ENCODE measurements at regions not wholly inside any gene's neighbourhood (a gene's known extent, or its start where the extent isn't known, plus 50 kb on each side); places are given as distances from the start of the nearest gene placed in this dataset.

DNA sequence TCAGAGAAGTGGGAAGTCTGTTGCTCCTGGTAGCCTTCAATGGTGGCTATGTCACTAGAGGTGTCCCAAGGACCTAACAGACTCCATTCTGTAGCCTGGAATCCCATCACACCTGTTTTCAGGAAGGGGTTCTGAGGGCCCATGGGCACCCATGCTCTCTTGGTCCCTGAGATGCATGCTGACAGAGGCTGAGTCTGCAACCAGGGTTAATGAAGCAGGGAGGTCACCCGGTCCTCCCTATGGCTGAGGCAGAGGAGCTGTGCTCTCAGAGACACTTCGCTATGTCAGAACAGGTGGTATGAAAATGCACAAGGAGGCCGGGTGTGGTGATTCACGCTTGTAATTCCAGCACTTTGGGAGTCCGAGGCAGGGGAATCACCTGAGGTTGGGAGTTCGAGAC, 452.1 kb downstream of the TCERG1L start:
- DNase-seq: no peak

DNA sequence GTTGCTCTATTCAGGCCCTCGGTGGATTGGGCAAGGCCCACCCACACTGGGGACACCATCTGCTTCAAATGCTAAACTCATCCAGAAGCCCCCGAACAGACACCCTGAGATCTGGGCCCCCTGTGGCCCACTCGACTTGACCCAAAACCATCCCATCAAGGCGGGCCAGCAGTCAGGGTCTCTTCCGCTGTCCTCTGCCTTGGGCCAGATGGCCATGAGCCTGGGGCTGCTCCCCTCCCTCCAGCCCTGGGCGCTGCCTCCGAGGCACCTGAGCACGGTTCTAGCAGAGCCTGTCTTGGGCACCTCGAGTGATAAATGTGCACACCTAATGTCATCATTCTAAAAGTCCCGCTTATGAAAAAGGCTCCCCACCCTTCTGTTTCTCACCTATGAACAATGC, 449.4 kb downstream of the TCERG1L start:
- DNase-seq: no peak

DNA sequence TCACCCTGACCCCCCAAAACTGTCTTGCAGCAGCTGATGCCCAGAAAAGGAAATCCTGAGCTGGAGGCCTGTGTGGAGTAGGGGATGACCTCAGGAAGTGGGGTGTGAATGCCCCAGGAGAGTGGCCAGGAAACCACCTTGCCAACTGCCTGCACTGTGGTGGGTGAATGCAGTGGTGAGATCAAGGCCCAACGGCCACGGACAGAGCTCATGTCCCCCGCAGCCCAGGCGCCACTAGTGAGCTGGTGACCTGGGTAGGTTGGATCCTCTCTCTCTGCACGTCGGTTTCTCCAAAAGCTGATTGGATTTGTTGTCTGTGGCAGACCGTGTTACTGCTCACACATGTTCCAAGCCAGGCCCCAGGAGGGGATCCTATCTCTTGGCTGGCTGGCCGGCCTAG, 448.9 kb downstream of the TCERG1L start:
- DNase-seq: no peak

DNA sequence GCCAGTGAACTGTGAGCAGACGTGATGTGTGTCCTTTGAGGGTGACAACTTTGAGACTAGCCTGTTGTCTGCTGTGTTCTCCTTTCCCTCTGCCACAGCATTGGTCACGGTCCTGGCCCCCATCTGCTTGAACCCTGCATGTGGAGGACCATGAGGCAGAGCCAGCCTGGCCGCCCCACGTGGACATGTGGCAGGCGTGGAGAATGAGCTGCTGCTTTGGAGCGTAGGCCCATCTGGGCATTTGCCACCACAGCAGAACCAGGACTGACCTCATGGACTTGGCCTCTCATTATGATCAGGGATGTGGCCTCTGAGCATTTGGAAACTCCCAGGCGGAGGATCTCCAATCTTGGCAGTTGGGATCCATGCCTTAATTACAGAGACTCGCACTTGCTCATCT, 448.5 kb downstream of the TCERG1L start:
- DNase-seq: no peak

DNA sequence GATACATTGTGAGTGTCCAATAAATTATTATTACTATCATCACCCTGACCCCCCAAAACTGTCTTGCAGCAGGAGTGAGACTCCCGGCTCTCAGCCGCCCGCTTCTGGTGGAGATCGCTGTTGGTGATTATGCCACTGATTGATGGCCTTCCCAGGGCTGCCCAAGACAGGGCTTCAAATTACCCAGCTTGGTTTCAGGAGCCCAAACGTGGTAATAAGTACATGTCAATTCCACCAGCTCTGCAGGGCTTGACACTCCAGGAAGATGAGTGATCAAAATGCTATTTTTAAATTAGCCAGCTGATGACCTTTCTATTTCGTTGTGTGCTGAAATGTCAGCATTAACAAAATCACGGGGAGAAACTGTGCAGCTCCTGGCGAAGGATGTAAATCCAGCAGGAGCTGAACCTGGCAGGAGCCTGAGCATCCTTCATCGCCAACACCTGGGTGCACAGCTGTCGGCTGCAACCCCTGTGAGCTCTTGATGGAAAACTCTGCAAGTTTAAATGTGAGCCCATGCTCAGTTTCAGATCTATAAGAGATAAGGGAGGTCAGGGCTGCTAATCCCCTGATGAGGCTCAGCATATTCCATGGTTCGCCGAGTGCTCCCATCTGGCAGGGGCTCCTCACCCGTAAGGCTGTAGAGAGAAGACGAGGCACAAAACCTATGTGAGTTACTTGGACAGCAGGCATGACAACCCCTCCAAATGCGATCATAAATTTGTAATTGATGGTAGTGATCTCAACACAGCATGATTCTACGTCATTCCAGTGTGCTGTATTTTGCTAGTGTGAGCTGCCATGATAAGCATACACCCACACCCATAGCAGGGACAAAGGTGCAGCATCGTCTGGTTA, 446.3 kb downstream of the TCERG1L start:
- DNase-seq: no peak

DNA sequence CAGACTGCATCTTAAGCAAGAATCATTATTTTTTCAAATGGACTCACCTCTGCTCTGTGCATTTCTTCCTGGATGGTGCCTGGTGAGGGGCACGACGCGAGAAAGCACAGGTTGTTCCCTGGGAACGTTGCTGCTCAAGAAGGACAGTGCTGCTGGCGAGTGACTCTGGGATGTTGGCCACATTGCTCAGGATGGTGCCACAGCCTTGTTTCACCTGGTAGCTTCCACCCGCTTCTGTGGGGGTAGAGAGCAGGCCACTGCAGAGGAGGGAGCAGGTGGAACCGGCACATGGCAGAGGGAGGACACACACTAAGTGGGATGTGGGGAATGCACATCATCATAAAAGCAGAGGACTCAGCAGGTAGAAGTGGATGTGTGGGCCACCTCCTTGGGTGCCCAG, 444.7 kb downstream of the TCERG1L start:
- no peak for DNase-seq

DNA sequence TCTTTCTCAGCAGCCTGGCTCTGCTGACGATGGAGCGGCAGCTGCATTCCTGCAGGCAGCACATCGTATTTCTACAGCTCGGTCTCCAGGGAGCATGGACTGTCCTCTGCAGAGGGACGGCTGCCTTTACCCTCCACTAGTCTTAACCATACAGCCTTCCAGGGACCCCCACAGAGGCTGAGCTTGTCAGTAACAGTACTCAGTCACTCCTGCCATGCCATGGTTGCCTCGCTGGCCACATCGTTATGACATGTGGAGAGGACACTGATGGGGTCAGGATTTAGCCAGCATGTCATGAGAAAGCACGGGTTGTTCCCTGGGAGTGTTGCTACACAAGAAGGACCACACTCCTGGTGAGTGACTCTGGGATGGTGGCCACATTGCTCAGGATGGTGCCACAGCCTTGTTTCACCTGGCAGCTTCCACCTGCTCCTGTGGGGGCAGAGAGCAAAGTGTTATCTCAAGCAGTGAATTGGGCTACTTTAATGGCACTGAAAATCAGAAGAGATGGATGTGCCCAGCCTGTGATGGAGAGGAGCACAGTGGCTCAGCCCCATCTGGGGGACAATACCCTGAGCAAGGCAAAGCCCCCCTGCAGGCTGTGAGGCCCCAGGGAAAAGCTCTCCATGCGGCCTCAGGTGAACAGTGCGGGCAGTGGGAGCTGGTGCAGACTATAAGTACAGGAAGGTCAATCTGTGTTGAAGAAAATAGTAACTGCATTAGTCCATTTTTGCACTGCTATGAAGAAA, 443.9 kb downstream of the TCERG1L start:
- no peak for DNase-seq

DNA sequence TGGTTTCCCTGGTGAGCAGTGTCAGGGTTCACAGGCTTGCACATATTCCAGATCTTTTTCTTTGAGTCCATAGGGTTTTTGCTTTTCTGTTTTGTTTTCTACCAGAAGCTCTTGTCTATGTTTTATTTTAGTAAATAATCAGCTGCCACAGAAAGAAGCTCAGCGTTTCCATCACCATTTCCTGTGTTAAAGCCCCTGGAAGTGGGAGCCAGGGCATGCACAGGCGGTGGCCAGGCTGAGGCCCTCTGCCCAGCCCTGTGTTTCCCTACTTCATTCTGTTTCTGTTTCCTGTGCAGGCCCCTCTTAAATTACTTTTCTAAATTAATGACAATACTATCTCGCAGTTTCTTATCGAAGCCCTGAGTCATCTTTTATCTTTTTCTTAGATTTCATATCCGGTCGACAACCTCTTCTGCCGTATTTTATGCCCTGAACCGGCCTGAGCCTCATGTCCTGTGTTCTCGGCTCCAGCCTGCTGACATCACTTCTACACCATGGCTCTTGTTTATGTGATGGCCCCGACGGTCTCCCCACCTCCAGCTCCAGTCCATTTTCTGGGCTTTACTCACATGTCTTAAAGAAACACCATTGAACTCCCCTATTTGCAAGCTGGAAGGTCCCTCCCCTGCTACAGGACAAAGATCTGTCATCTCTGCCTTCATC, 442.2 kb downstream of the TCERG1L start:
- DNase-seq: no peak

DNA sequence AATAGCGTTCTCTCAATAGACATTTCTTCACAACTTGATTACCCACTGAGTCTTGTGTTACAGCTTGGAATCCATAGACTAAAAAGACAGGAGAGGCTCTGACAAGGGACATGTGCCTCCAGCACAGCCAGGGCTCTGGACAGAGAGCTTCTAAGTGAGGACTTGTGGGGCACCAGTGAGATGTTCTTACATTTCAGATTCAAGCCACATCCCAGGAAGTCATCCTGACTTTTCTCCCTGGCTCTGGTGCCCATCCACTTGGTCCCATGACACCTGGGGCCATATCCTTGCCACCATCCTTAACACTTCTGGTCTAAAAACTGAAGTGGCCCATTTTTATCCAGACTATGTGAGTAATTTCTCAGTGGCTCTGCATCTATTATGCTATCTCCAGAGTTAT, 440.1 kb downstream of the TCERG1L start:
- DNase-seq: no peak

DNA sequence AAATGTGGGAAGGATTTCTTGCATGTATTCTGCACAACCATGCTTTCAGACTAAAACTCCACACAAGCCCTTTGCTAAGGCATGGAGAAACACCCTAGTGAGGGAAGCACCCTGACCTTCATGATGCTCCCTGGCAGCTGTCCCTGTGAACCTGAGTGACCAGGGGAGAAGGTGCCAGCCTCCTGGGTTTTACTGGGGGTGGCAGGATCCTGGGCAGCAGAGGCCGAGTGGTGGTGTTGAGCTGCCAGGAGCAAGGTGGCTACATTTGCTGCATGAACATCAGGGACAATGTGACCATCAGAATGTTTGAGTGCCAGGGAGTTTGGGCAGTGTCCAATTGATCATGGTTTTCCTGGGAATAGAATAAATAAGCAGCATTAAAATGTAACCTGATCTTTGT, 437.9 kb downstream of the TCERG1L start:
- no peak for DNase-seq

DNA sequence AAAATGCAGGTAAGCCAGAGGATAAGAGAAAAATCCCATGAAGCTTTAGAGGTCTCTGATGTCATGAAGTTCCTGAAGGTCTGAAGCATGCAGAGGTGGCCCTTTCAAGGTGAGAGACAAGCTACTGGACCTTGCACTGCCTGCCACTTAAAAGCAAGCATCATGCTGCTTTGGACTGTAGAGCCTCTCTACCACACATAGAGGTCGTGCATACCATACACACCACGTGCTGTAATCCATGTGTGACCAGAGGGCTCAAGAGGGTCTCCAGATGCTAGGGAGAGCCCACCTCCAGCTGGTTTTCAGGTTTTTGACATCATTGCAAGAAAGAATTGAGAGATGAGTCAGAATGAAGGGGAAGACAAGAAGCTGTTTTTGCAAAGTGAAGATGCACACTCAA, 436.4 kb downstream of the TCERG1L start:
- DNase-seq: no peak

DNA sequence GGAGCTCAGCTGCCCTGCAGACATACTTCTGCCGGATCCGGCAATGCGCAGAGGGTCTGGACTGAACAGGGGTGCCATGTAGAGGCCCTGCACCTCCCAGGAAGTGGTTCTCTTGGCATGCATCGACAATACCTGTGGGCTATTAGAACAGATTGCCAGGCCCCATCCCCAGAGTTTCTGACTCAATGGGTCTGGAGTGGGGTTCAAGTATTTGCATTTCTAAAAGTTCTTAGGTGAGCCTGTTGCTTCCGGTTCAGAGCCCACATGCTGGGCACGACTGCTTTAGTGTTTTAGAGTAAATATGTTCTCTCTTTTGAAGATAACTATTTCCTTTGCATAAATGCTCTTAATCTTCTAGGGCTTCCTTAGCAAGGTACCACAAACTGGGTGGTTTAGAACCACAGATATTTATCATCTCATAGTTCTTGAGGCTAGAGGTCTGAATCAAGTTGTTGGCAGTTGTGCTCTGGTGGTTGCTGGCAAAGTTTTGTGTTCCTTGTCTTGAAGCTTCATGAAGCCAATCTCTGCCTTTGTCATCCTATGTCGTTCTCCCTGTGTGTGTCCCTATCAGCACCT, 435.5 kb downstream of the TCERG1L start:
- no peak for DNase-seq

DNA sequence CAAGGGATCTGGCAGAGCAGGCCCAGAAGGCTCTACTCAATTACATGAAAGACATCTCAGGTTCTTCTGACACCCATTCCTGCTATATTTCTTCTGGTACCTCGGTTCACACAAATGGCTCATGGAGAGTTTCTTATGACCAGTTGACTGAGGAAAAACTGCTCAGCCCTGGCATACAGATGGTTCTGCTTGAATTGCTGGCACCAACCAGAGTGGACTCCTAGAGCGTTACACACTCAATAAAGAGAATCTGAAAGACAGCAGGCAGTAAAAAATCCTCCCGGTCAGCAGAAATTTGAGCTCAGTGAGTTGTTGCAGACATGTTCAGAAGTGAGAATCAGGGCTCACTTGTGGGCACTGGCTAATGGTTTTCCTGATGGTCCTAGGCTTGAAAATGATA, 434.4 kb downstream of the TCERG1L start:
- DNase-seq: no peak

DNA sequence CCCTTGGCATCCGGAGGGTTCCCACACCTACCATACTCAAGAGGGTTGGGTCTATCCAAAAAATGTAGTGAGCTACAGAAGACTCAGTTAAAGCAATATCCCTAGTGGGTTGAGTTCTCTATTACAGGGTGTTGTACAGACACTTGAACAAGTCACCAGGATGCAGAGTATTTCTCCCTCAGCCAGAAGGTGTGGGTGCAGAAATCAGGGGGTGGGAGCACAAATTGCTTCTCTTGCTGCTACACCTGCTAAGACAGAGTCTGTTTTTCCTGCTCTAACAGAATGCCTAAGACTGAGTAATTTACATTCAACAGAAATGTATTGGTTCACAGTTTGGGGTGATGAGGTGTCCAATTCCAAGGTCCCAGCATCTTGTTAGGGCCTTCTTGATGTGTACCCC, 433.4 kb downstream of the TCERG1L start:
- no peak for DNase-seq

DNA sequence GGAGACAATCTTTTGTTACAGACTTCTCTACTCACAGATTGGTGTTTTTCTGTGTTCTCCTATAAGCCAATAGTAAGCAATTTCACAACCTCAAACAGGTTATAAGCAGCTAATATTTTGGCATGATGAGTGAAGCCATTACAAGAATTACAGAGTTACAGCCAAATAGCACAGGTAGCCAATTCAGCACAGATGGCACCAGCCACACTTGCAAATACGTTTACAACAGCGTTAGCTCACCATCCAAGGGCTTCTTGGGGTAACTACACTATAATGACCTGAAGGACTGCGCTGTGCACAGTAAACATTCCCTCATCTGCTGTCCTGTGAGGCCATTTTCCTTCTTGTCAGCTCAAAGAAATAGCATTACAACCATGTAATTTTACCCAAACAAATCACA, 428.6 kb downstream of the TCERG1L start:
- DNase-seq: no peak

DNA sequence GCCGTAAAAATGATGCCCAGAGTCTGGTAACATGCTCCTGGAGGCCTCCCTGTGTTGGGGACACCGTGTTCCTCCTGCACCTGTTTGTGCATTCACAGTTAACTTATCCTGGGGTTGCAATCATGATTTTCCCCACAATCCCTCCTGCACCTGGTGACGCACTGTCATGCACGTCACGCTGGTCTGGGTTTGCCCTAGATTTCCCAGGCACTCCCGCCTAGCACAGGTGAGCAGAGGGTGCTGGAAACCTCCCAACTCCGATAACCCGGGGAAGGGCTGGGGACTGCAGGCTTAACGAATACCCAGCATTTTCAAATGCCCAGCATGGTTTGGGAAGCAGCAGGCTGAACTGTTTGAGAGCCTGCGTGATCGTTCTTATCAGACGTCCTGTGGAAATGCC, 427.1 kb downstream of the TCERG1L start:
- no peak for DNase-seq

DNA sequence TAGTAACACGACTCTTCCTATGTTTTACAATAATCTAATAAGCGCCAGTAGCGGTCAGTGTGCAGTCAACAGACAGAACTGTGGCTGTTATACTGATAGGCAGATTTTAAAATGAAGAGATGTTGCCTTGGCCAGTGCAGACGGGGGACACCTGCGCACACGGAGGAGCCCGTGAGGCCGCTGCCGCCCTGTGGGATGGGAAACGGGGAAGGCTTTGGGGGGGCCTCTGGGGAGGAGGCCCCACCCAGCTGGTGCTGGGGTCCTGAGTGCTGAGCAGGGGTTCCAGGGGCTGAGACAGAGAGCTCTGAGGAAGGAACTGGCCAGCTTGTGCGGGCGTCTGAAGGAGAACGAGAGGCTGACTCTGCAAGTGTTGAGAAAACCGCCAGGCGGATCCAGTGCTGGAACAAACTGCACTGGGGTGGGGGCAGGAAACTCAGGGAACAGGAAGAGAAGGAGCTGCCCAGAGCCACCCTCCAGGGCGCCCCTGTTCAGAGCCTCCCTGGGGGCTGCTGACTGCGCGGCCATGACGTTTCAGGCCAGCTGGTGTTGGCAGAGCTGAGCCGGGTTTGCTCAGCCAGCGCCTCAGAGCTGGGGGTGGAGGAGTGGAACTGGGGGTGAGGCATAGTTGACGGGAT, 426.4 kb downstream of the TCERG1L start:
- no peak for DNase-seq

DNA sequence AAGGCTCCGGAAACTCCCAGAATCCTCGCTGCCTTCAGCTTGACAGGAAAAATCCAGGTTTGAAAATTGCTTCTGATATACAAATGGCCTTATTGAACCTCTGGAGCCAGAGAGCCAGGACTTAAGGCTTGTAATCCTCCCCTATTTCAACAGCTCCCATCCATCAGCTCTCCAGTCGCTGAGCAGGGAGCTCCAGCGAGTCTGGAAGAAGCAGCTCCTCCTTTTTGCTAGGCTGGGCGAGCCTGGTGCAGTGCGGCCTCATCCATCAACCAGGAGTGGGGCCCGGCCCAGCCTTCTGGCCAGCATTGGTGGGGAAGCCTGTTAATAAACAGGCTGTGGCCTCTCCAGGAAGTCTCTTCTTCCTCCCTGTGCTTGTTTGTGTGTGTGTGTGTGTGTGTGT, 424.4 kb downstream of the TCERG1L start:
- no peak for DNase-seq

DNA sequence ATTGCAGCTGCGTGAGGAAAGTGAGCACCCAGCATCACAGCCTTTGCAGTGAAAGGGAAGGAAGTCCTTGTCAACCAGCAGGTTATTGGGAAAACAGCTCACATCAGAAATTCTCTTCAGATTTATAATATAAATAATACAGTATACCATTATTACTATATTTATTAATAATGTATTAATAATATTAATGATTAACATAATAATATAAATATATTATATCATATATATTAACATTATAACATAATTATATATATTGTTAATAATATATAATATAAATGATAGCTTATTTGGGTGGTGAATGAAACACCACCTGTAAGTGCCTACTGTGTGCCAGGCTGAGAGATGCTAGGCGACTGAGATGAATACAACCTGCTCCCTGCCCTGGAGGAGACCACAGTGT, 423.0 kb downstream of the TCERG1L start:
- DNase-seq: no peak

DNA sequence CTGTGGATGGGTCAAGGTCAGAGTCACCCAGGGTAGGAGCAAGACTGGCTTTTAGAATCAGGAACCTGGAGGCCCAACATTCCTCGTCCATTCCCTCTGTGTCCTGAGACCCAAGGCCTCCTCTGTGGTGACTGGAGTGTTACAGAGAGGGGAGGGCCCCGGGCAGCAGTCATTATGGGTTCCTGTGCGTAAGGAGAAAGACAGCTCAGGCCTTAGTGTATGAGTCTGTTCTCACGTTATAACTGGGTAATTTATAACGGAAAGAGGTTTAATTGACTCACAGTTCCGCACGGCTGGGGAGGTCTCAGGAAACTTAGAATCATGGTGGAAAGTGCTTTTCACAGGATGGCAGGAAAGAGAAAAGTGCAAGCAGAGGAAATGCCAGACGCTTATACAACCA, 422.3 kb downstream of the TCERG1L start:
- no peak for DNase-seq

DNA sequence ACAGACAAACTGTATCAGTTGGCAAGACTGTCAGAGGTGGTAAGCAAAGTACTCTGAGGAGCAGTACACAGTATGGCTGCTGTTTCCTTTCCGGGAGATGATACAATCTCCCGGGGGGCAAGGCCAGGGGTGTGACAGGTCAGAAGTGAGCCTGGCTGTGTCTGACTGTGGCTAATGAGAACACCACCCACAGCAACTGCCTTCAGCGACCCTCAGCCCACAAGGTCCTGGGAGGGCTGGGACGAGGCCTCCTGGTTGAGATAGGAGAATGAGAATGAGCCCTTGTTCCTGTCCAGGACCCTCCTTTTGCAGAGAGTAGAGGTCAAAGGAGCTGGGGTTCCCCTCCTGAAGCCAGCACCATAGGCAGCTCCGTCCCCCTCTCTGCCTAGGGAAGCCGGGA, 421.7 kb downstream of the TCERG1L start:
- no peak for DNase-seq

DNA sequence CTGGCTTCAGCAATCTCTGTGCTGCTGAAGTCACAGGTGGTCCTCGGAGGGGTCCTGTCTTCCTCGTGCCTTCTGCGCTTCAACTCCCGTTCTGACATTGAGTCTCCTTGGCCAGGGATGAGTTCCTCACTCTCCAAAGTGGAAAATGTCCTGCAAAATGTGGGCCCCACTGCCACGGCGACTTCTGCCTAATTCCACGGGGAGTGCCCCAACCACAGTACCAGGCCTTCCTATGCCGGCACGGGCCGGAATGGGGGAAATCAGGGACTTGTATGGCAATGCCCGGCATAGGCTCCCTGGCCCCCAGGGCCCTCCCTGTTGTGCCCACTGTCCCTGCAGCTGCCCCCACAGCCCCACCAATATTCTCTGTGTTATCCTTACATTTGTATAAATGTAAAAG, 420.5 kb downstream of the TCERG1L start:
- DNase-seq: no peak

DNA sequence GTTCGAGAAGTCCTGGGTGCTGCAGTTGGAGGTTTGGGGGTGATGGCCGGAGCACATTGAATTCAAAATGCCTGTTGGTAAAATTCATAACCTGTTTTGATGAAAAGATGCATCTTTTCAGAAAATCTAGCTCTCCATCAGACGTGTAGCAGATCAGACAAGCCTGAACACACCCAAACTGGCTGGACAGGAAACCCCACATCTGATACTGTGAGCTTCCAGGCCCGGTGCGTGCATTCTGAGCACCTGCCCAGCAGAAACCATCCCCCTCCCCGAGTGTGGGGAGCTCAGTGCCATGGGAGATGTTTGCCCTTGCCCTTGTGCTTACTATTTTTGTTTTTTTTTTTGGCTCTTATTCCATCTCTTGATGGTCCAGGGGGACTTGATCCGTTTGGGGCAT, 417.1 kb downstream of the TCERG1L start:
- DNase-seq: no peak
